SK-N-SH treated with all-trans-retinoic acid at 6 μM for 48 hours (cell line): ENCODE measurements at regions not wholly inside any gene's neighbourhood (a gene's known extent, or its start where the extent isn't known, plus 50 kb on each side); places are given as distances from the start of the nearest gene placed in this dataset.

Source experiments
- ARNTL ChIP-seq: fragments of 450-650 bp; formaldehyde crosslinking; IDR thresholded peaks from 2 replicates; pipeline ENCODE4 v1.5.0; 2020; ENCODE audit warnings: low read depth, mild to moderate bottlenecking, moderate library complexity, borderline replicate concordance
- BACH2 ChIP-seq: fragments of 250-450 bp; sonication (Bioruptor Pico); IDR thresholded peaks from 2 replicates; pipeline ENCODE4 v1.9.0; 2021; ENCODE audit warnings: mild to moderate bottlenecking, borderline replicate concordance
- CREB5 ChIP-seq: fragments of 250-450 bp; sonication (Bioruptor Pico); IDR thresholded peaks from 2 replicates; pipeline ENCODE4 v1.5.1; 2020; ENCODE audit warnings: low read depth, mild to moderate bottlenecking, moderate library complexity
- ESRRG ChIP-seq: fragments of 250-450 bp; sonication (Bioruptor Pico); IDR thresholded peaks from 2 replicates; pipeline ENCODE4 v1.6.1; 2021; ENCODE audit warnings: mild to moderate bottlenecking
- GLIS3 ChIP-seq: fragments of 250-450 bp; sonication (Bioruptor Pico); IDR thresholded peaks from 2 replicates; pipeline ENCODE4 v1.5.0; 2020; ENCODE audit warnings: mild to moderate bottlenecking, moderate library complexity
- OSR1 ChIP-seq: fragments of 250-450 bp; sonication (Bioruptor Pico); IDR thresholded peaks from 2 replicates; pipeline ENCODE4 v1.8.0; 2022; ENCODE audit warnings: moderate library complexity, mild to moderate bottlenecking, inconsistent platforms
- PPARA ChIP-seq: fragments of 250-450 bp; sonication (Bioruptor Pico); IDR thresholded peaks from 2 replicates; pipeline ENCODE4 v1.5.0; 2020; ENCODE audit warnings: mild to moderate bottlenecking, borderline replicate concordance
- RARB ChIP-seq: fragments of 250-450 bp; sonication (Bioruptor Pico); IDR thresholded peaks from 2 replicates; pipeline ENCODE4 v1.8.0; 2021; ENCODE audit warnings: mild to moderate bottlenecking, moderate library complexity
- ZFP3 ChIP-seq: fragments of 250-450 bp; sonication (Bioruptor Pico); IDR thresholded peaks from 2 replicates; pipeline ENCODE4 v1.5.0; 2020; ENCODE audit warnings: mild to moderate bottlenecking, moderate library complexity
- ZFP30 ChIP-seq: fragments of 450-650 bp; formaldehyde crosslinking; IDR thresholded peaks from 2 replicates; pipeline ENCODE4 v1.5.0; 2022; ENCODE audit warnings: mild to moderate bottlenecking, moderate library complexity
- ZNF565 ChIP-seq: fragments of 450-650 bp; formaldehyde crosslinking; conservative IDR thresholded peaks from 2 replicates; pipeline ENCODE4 v1.5.0; 2020; ENCODE audit warnings: low read depth, mild to moderate bottlenecking, moderate library complexity
- ZNF70 ChIP-seq: fragments of 450-650 bp; formaldehyde crosslinking; IDR thresholded peaks from 2 replicates; pipeline ENCODE4 v1.5.0; 2020; ENCODE audit warnings: mild to moderate bottlenecking, moderate library complexity
- TF ChIP-seq, protein P1 (sequence below): fragments of 250-450 bp; sonication (Bioruptor Pico); IDR thresholded peaks from 2 replicates; pipeline ENCODE4 v1.5.0; 2020; ENCODE audit warnings: mild to moderate bottlenecking, moderate library complexity

DNA sequence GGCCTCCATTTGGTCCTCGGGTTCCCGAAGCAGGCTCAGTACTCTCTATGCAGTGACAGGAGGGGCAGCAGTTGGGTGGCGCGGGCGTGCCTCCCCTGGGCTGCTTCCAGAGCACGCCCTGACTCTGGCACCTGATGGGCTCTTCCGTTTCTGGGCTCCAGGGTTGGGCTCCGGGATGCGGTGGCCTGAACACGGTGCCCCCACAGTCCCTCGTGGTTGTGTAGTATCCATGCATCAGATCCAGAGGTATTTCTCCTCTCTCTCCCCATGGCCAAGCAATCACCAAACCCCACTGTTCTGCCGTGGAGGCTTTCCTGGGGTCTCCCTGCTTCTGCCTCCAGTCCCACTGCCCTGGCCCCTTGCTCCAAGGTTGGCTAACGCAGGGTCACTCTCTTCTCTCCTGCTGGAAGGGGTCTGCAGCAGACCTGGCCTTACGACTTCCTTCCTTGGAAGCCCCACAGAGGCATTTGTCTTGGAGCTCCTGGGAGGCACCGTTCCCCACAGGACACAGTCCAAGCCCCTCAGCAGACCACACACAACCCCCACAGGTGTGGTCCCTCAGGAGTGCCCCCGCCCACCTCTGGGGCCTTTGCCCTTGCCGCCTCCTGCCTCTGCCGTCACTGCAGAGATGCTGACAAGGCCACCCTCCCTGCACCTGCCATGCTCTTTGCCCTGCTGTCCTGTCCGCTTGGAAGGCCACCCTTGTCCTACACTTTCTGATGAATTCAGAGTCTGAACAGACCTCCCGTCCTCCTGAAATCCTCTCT, 136.6 kb upstream of the ASB18 start:
- TF ChIP-seq, protein P1, sequence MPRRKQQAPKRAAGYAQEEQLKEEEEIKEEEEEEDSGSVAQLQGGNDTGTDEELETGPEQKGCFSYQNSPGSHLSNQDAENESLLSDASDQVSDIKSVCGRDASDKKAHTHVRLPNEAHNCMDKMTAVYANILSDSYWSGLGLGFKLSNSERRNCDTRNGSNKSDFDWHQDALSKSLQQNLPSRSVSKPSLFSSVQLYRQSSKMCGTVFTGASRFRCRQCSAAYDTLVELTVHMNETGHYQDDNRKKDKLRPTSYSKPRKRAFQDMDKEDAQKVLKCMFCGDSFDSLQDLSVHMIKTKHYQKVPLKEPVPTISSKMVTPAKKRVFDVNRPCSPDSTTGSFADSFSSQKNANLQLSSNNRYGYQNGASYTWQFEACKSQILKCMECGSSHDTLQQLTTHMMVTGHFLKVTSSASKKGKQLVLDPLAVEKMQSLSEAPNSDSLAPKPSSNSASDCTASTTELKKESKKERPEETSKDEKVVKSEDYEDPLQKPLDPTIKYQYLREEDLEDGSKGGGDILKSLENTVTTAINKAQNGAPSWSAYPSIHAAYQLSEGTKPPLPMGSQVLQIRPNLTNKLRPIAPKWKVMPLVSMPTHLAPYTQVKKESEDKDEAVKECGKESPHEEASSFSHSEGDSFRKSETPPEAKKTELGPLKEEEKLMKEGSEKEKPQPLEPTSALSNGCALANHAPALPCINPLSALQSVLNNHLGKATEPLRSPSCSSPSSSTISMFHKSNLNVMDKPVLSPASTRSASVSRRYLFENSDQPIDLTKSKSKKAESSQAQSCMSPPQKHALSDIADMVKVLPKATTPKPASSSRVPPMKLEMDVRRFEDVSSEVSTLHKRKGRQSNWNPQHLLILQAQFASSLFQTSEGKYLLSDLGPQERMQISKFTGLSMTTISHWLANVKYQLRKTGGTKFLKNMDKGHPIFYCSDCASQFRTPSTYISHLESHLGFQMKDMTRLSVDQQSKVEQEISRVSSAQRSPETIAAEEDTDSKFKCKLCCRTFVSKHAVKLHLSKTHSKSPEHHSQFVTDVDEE (CRISPR knock-in tag): no peak
- TF ChIP-seq BACH2 (CRISPR knock-in tag) (no peak), CREB5 (CRISPR knock-in tag) (no peak), ZFP3 (CRISPR knock-in tag) (no peak), PPARA (CRISPR knock-in tag) (no peak), ZNF70 (CRISPR knock-in tag) (no peak), OSR1 (no peak), ARNTL (CRISPR knock-in tag) (no peak), ZFP30 (CRISPR knock-in tag) (no peak), ZNF565 (CRISPR knock-in tag) (no peak), ESRRG (CRISPR knock-in tag) (no peak), GLIS3 (CRISPR knock-in tag) (no peak), RARB (CRISPR knock-in tag) (no peak)
